Pancreas (tissue), 10 donors: ENCODE measurements at regions not wholly inside any gene's neighbourhood (a gene's known extent, or its start where the extent isn't known, plus 50 kb on each side); places are given as distances from the start of the nearest gene placed in this dataset.
"Not testable (repeated sequence)": the region's sequence is repeated elsewhere in the genome, so short reads cannot be mapped to it uniquely, and the experiment has no call there.

ENCODE experiments used
- ATAC-seq, 4 donors: fragments of 200-7000 bp; cut with Tn5 transposase; one replicate each; pipeline versions ENCODE4 v1.8.0 to v1.9.1; 2020; ENCODE audit warnings: mild to moderate bottlenecking in 4 of 4, moderate library complexity in 4 of 4
- DNase-seq, 6 donors: peaks; one replicate each; pipeline ENCODE4 v3.0.0-alpha.2; 2020
- FAIRE-seq: peaks from 2 replicates; lab custom pipeline; 2012; peaks lifted over from hg19 to GRCh38; lab: Jason Lieb, UNC
- H3K27ac ChIP-seq, 4 donors: fragments of 200-600 bp; sonication (generic); 1 replicate in 3 of 4; 2 replicates in 1 of 4; pipeline versions ENCODE4 v1.5.0 to v1.8.0; 2020
- H3K27me3 ChIP-seq, 4 donors: fragments of 200-600 bp; one replicate each; pipeline ENCODE4 v1.8.0; 2021
- H3K36me3 ChIP-seq, 3 donors: fragments of 200-600 bp; sonication (generic) in 1 of 3; one replicate each; pipeline versions ENCODE4 v1.5.0 to v1.8.0; 2020 to 2021
- H3K4me1 ChIP-seq, 3 donors: fragments of 200-600 bp; one replicate each; pipeline ENCODE4 v1.8.0; 2021
- H3K4me3 ChIP-seq, 4 donors: fragments of 200-600 bp; sonication (generic) in 2 of 4; one replicate each; pipeline versions ENCODE4 v1.5.0 to v1.8.0; 2020 to 2021
- H3K9me3 ChIP-seq, 4 donors: fragments of 200-600 bp; one replicate each; pipeline ENCODE4 v1.8.0; 2021
- CTCF ChIP-seq, 4 donors: fragments of 200-600 bp; sonication (generic) in 3 of 4; IDR thresholded peaks; one replicate each; pipeline versions ENCODE4 v1.5.0 to v1.8.0; 2021; ENCODE audit warnings: antibody characterized with exemption in 4 of 4
- WGBS, 2 donors: extraction: QIAGEN DNeasy Blood & Tissue Kit; methylation state at CpG; one replicate each; pipeline ENCODE4 v1.1.7; 2013; 5-methylcytosine and 5-hydroxymethylcytosine counted together
- intact Hi-C, 3 donors: fragments of 100-400 bp; cut with DNase I; formaldehyde crosslinking; loops; one replicate each; pipeline versions ENCODE4 v1.11.1 to v1.14.2; 2022
- donor health status: healthy with polysubstance abuse.
- donor health status: DM: no; HTN: no; CAD: no; lungs with moderate emphysema.
- donor health status: DM: no; HTN: no; CAD: no.
- donor health status: control.
- donor health status: control.
- donor health status: Bipolar disorder and iron deficiency.
- donor health status: DM: yes; HTN: yes; CAD: no.
- donor health status: DM: no; HTN: no; CAD: no.
- donor health status: DM: no; HTN: no; CAD: no.
- donor health status: DM: yes; HTN: yes; CAD: no.

GRCh38 chr5:58181578-58182286, 278.2 kb downstream of the PLK2 start:
- ATAC-seq: no peak
- H3K27ac ChIP-seq: no peak overlapping the region
- no peak for FAIRE-seq

GRCh38 chr5:58172946-58173345, 286.9 kb downstream of the PLK2 start:
- FAIRE-seq: no peak
- H3K27me3 ChIP-seq: no peaks in the 10 kb centered on the region
- WGBS, 2 donors: 89 to 94% methylated on average over 1 of the region's 1 CpG
- H3K9me3 ChIP-seq: no peaks in the 10 kb centered on the region
- no peak for TF ChIP-seq CTCF (IDR thresholded peaks at IDR 0.05)
- intact Hi-C loops: no loop called here
- no peaks in the 10 kb centered on the region for H3K36me3 ChIP-seq
- H3K4me1 ChIP-seq: no peaks in the 10 kb centered on the region
- no peak for DNase-seq
- H3K27ac ChIP-seq: no peak overlapping the region
- no peak overlapping the region for H3K4me3 ChIP-seq
- ATAC-seq: no peak

More at GRCh38 chr5:58181578-58182286, 278.2 kb downstream of the PLK2 start:
- H3K36me3 ChIP-seq: no peaks in the 10 kb centered on the region
- no peaks in the 10 kb centered on the region for H3K4me1 ChIP-seq
- H3K4me3 ChIP-seq: no peak overlapping the region
- DNase-seq: no peak
- 55 to 56% methylated on average over 6 of the region's 6 CpGs for WGBS, 2 donors
- H3K9me3 ChIP-seq: no peaks in the 10 kb centered on the region
- H3K27me3 ChIP-seq: no peaks in the 10 kb centered on the region
- intact Hi-C loops: no loop called here
- no peak for TF ChIP-seq CTCF (IDR thresholded peaks at IDR 0.05)

- Histone ChIP-seq H3K27me3 (no peaks in the 10 kb centered on the region), H3K9me3 (no peaks in the 10 kb centered on the region), H3K4me3 (no peak overlapping the region), H3K27ac (no peak overlapping the region), H3K36me3 (no peaks in the 10 kb centered on the region), H3K4me1 (no peaks in the 10 kb centered on the region)
- no peak for TF ChIP-seq CTCF (IDR thresholded peaks at IDR 0.05)
- FAIRE-seq: no peak
- no peak for ATAC-seq
- 71 to 76% methylated on average over 3 of the region's 3 CpGs for WGBS, 2 donors
- DNase-seq: no peak
- intact Hi-C loops: no loop called here
These were observed 294.7 kb downstream of the PLK2 start for GRCh38 chr5:58165152-58165551.

GRCh38 chr5:58161889-58162288, 298.0 kb downstream of the PLK2 start:
- FAIRE-seq, intact Hi-C loops, DNase-seq: not testable (repeated sequence)

GRCh38 chr5:58156973-58157701, 302.7 kb downstream of the PLK2 start:
- intact Hi-C loops: no loop called here
- DNase-seq (peak in 5 of 6 donors; percentile 10 to 57 (median 19)), ATAC-seq (peak; percentile 43 to 80 (median 71)), FAIRE-seq (no peak)
- Histone ChIP-seq H3K4me3 (no peak overlapping the region), H3K4me1 (peaks cover 0 to 7% (median 0%) of the 10 kb centered on the region in 3 donors), H3K27ac (no peak overlapping the region), H3K9me3 (no peaks in the 10 kb centered on the region), H3K36me3 (no peaks in the 10 kb centered on the region), H3K27me3 (no peaks in the 10 kb centered on the region)
- TF ChIP-seq CTCF (IDR thresholded peaks at IDR 0.05): no peak
- 17 to 18% methylated on average over 8 of the region's 8 CpGs for WGBS, 2 donors

More at GRCh38 chr5:58161889-58162288, 298.0 kb downstream of the PLK2 start:
- H3K9me3 ChIP-seq, ATAC-seq, H3K36me3 ChIP-seq, H3K4me3 ChIP-seq, H3K27me3 ChIP-seq, H3K4me1 ChIP-seq, H3K27ac ChIP-seq: not testable (repeated sequence)
- WGBS, 2 donors: 80 to 82% methylated on average over 6 of the region's 6 CpGs
